HEK293 (cell line): ENCODE measurements at regions not wholly inside any gene's neighbourhood (a gene's known extent, or its start where the extent isn't known, plus 50 kb on each side); places are given as distances from the start of the nearest gene placed in this dataset.

Experiments used
- ZNF280D ChIP-seq: fragments of 450-650 bp; formaldehyde crosslinking; IDR thresholded peaks from 2 replicates; pipeline ENCODE4 v1.5.1; 2016; ENCODE audit warnings: missing biosample characterization, missing genetic modification characterization
- ZNF426 ChIP-seq: fragments of 450-650 bp; formaldehyde crosslinking; IDR thresholded peaks from 2 replicates; pipeline ENCODE4 v1.5.1; 2017; ENCODE audit warnings: missing biosample characterization, missing genetic modification characterization, mild to moderate bottlenecking, inconsistent platforms, moderate library complexity

GRCh38 chr10:120172356-120172755, 279.8 kb downstream of the SEC23IP start:
- TF ChIP-seq ZNF280D (tag by site-specific recombination) (no peak), ZNF426 (tag by site-specific recombination) (no peak)
